NCI-H1105 treated with DMSO at 0.1 percent for 48 hours (cell line): ENCODE measurements at regions not wholly inside any gene's neighbourhood (a gene's known extent, or its start where the extent isn't known, plus 50 kb on each side); places are given as distances from the start of the nearest gene placed in this dataset.

ENCODE experiments used
- DNase-seq: peaks from one replicate; lab custom pipeline; 2025; lab: John Stamatoyannopoulos, UW

- DNase-seq: no peak
Measured at GRCh38 chr11:119853581-119854360, 124.8 kb upstream of the NECTIN1 start.

- DNase-seq: no peak
Measured at GRCh38 chr11:119852741-119853140, 123.7 kb upstream of the NECTIN1 start.

GRCh38 chr11:119850822-119851409, 121.9 kb upstream of the NECTIN1 start:
- no peak for DNase-seq

DNA sequence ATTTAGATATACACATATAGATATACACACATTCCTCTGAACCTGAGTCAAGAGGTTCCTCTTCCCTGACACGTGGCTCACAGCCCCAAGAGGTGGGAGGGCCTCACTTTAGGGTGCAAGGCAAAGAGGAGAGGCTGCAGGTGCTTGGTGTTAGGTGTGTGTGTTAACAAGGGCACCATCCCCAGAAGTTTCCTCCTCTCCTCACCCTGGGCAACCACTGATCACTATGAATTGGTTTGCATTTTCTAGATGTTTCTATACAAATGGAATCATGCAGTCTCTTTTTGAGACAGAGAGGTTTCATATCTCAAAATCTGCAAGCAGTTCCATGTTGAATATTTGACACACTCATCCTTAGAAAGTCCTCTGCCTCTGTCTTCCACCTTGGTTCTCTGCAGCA, 120.9 kb upstream of the NECTIN1 start:
- no peak for DNase-seq

DNA sequence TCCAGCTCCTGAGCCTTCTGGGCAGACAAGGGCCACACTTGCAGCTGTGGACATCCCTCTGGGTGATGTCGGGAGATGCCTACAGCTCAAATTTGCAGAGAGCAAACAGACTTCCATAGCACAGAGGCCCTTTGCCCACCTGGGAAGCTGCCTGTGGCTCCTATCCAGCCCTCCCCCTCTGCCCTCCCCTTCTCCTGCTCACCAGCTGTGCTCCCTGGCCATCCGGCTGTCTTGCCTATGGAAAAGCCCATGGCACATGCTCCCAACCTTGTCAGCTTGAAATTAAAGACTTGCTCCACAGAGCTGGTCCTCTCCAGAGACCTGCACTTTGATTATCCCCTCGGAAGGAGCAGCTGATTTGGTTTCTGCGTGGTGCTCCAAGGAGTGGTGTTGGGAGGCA, 118.9 kb upstream of the NECTIN1 start:
- no peak for DNase-seq

GRCh38 chr11:119846374-119846773, 117.4 kb upstream of the NECTIN1 start:
- DNase-seq: no peak

DNA sequence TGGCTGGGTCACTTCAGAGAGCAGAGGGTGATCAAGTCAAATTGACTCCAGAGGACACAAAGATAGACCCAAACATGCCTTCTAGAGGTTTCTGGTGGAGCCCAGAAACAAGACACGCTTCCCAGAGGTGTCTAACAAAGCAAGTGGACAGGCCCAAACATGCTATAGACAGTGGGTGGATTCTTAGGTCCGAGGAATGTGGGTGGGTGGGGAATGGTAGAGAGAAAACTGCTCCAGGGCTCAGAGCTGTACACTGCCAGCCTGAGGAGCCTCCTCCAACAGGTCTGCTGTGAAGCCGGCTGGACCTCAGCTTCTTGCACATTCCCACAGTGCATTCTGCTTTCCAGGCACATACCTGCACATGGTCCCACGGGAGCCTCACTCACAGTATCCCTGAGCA, 116.8 kb upstream of the NECTIN1 start:
- no peak for DNase-seq

DNA sequence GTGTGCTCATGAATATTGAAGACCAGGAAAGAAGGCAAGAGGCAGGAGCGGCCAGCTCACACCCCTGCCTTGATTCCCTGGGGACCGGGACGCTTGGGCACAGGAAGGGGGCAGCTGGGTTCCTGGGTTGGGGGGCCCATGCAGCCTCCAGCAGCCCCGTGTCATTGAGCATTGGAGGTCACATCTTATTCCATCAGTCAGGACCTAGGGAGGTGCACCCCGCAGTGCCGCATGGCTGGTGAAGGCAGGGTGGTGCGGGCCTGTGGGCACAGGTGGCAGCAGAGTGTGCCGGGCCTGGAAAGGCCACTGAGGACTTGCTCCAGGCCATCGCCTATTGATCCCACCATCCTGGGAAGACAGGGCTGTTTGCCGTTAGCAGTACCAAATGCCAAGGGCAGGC, 116.3 kb upstream of the NECTIN1 start:
- no peak for DNase-seq

DNA sequence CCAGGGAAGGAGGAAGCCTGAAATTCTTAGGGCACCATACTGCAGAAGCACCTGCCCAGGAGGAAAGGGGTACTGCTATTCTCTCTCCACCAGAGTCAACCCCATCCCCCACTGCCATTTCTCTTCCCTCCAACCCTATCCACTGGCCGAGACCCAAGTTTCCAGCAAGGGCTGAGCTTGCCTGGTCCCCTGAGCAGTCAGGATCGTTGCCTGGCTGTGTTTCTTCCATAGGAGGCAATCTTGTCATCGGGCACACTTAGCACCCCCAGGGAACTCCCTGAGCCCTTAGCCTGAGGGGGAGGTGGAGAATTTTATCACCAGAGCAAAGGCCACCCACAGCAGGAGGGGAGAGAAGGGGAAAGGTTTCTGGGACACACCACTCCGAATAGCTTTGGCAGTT, 115.8 kb upstream of the NECTIN1 start:
- no peak for DNase-seq

- DNase-seq: no peak
Measured at GRCh38 chr11:119843877-119844276, 114.9 kb upstream of the NECTIN1 start.

- DNase-seq: no peak
Measured at GRCh38 chr11:119842731-119843130, 113.7 kb upstream of the NECTIN1 start.

DNA sequence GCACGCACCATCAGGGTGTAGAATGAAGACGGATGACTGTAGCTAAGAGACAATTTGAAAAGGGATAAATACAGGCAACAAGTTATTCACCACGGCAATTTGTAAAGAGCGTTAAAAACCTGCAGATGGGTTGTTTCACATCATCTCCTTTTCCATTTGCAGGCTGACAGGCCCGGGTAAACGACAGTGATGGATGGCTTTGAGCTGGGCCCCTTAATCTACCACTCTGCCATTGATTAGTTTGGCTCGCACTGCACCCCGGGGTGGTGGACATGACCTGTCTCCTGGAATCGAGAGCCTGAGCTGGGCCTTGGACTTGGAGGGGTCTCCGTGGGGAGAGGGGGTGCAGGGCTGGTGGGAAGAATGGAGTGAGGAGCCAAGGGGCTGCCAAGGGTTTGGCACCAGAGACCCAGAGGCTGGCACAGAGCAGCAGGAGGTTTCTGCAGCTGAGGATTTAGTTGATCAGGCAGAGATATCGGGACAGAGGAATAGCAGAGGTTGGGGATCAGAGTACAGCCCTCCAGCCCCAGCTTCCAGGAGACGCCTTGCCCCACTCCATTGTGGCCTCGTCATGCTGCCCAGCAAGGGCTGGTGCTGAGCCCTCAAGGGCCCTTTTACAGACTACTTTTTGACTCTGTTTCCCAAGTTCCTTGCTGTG, 110.6 kb upstream of the NECTIN1 start:
- DNase-seq: no peak

- DNase-seq: no peak
Measured at GRCh38 chr11:119835753-119836152, 106.8 kb upstream of the NECTIN1 start.

DNA sequence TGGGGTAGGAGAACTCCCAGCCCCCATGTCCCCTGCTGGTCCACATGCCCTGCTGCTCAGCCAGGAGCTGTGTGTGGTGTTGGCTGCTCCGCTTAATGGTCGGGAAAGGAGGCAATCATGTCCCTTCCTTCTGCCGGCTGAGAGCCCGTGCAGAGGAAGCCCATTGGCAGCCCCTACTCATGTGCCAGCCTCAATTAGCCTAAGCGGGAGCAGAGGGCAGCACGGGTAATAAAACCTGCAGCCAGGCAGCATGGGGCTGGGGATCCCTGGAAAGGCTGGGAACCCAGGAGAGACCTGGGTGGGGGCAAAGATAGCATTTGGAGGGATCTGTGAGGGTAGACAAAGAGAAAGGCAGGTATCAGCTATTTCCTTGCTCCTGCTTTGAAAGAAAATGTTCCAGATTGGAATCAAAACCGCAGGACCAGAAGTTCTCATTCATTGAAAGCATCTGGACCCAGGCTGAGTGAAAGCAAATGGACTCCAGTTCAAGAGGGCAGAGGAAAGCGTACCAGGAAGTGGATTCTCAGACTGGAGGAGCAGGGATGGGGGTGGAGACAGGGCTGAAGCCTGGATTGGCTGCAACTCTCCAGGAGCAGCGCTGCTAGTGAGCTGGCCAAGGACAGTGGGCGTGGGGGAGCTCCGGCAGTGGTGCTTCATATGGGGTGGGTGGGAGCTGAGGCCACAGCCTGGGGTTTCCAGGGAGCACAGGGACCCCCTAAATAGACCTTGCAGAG, 103.4 kb upstream of the NECTIN1 start:
- no peak for DNase-seq

- DNase-seq: no peak
Measured at GRCh38 chr11:119831011-119831410, 102.0 kb upstream of the NECTIN1 start.

DNA sequence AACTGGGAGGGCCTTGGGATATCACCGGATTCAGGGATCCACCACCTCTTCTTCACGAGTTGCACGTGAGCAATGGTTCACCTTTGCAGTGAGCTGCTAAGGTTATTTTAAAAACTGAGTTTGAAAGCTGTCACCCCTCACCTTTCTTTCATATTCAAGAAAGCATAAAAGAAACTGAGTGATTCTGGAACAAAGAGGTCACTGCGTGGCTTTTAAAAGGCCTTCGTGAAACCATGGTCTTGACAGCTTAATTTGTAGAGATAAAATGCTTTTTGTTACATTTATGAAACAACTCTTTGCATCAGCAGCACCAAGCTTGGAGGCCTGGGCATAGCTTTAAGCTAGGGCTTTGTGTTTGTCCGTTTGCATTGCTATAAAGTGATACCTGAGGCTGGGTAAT, 101.4 kb upstream of the NECTIN1 start:
- DNase-seq: no peak

- no peak for DNase-seq
Measured at GRCh38 chr11:119829402-119829801, 100.4 kb upstream of the NECTIN1 start.

DNA sequence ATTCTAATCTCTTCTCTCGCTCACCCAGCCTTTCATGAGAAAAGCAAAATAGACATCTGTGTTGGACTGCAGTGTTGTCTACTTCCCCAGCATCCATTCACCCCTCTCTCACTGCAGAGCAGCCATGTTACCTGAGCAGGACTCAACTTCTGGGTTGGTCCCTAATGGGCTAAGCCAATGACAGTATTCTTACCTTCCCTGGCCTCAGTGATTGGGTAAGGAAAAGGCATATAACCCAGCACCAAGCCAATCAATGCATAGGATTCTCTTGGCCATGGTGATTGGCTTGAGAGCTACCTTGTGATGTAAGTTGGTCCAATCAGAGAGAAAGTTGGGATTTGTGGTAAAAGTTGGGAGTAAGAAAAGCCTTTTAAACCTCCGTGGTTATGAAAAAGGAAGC, 99.8 kb upstream of the NECTIN1 start:
- no peak for DNase-seq

DNA sequence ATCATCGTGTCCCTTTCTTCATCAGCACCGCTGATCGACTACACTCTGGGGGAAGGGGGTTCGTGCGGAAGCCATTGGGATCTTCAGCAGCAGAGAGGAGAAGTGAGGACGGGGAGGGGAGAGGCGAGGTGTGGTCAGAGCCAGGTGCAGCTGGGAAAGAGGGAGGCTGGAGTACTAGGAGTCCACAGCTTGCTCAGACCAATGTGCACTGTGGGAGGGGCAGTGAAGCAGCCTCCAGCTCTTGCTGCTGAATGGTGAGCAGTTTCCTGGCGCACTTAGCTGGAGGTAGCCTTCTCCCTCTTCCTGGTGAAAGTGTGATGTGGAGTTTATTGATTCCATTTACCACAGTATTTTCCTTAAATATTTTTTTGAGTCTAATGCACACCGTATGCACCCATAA, 99.0 kb upstream of the NECTIN1 start:
- no peak for DNase-seq

DNA sequence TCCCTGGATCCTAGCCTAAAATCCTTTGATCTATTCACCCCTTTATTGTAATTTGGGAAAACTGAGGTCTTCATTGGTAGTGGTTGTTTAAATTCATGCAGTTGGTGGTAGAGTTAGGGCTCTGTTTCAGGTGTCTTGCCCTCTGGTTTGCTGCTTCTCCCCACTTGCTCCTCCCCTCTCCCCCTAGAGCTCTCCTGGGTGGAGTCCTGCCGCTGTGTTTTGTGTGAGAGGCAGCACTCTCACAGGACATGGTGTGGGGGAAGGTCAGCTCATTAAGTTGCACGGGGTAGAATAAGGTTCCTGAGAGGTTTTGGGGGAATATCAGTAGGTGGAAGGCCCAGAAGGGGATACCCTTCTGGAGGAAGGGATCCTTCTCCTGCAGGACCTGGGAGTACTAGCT, 98.1 kb upstream of the NECTIN1 start:
- no peak for DNase-seq

GRCh38 chr11:119823077-119823476, 94.1 kb upstream of the NECTIN1 start:
- DNase-seq: no peak

- no peak for DNase-seq
Measured at GRCh38 chr11:119816660-119817059, 87.7 kb upstream of the NECTIN1 start.

GRCh38 chr11:119814766-119815165, 85.8 kb upstream of the NECTIN1 start:
- no peak for DNase-seq
